ENCODE measurements at regions not wholly inside any gene's neighbourhood (a gene's known extent, or its start where the extent isn't known, plus 50 kb on each side); places are given as distances from the start of the nearest gene placed in this dataset.

- Histone ChIP-seq H3K79me2 (ENCODE audit: control insufficient read depth, insufficient read depth, low read length) (no peaks in the 10 kb centered on the region), H3K27ac (ENCODE audit: control insufficient read depth, insufficient read depth) (no peak overlapping the region), H3K27me3 (replicated peaks in 1 of 2; ENCODE audit: control insufficient read depth in 2 of 2, insufficient read depth in 2 of 2, low read length in 1 of 2) (no peaks in the 10 kb centered on the region), H3K9me3 (replicated peaks; ENCODE audit: control insufficient read depth, insufficient read depth, low read length) (no peaks in the 10 kb centered on the region), H3K9ac (ENCODE audit: control insufficient read depth, insufficient read depth, low read length) (no peak overlapping the region), H3K4me2 (ENCODE audit: control insufficient read depth, insufficient read depth) (no peak overlapping the region), H4K20me1 (ENCODE audit: control insufficient read depth, insufficient read depth) (no peaks in the 10 kb centered on the region), H2AFZ (ENCODE audit: control insufficient read depth, low read depth, low read length) (no peak overlapping the region), H3K4me1 (ENCODE audit: control insufficient read depth, insufficient read depth, low read length) (no peaks in the 10 kb centered on the region), H3K36me3 (ENCODE audit: control insufficient read depth in 2 of 2, insufficient read depth in 2 of 2, low read length in 1 of 2) (no peaks in the 10 kb centered on the region), H3K4me3 (no peak overlapping the region)
- POLR2A ChIA-PET: no interaction called here
- DNase-seq (ENCODE audit: low read depth, low spot score): no peak
- SMC1A ChIA-PET (ENCODE audit: uncharacterized antibody, unreplicated experiment): no interaction called here
- no peak for ATAC-seq
- BruUV-seq (replicated peaks): no TSS peak
- intact Hi-C loops (cut with micrococcal nuclease; ENCODE audit: unreplicated experiment): no loop called here
- CTCF ChIA-PET: no interaction called here
- no peak for TF ChIP-seq BCL3 (IDR thresholded peaks at IDR 0.05; ENCODE audit: borderline replicate concordance, insufficient read depth, low read depth, low read length, poor library complexity, severe bottlenecking)
- TF ChIP-seq TCF7 (IDR thresholded peaks at IDR 0.05; ENCODE audit: borderline replicate concordance): no peak
- TF ChIP-seq CEBPZ (IDR thresholded peaks at IDR 0.05; ENCODE audit: low read depth, low read length): no peak
- no peak for TF ChIP-seq BCLAF1 (IDR thresholded peaks at IDR 0.05)
- no peak for TF ChIP-seq ZNF384 (IDR thresholded peaks at IDR 0.05; ENCODE audit: borderline replicate concordance, low read depth, low read length)
- TF ChIP-seq SMARCA5 (IDR thresholded peaks at IDR 0.05): no peak
- TF ChIP-seq ZSCAN29 (IDR thresholded peaks at IDR 0.05): no peak
- no peak for FAIRE-seq
- in situ Hi-C loops (cut with MboI): no loop called here
- RAD21 ChIA-PET (ENCODE audit: unreplicated experiment): no interaction called here
These were observed 319.0 kb downstream of the BRINP1 start for GRCh38 chr9:119050281-119050680.

Measured in GM12878 (cell line).